ENCODE measurements at regions not wholly inside any gene's neighbourhood (a gene's known extent, or its start where the extent isn't known, plus 50 kb on each side); places are given as distances from the start of the nearest gene placed in this dataset.

- ChIA-PET CTCF (no interaction called here), POLR2A (no interaction called here)
- dilution Hi-C loops (cut with MboI; ENCODE audit: extremely low pct_ligation_motif_present, low sequenced_read_pairs): no loop called here
- BruUV-seq (replicated peaks): no TSS peak
- FAIRE-seq (no peak), DNase-seq (ENCODE audit: low read depth, low spot score) (no peak)
- Histone ChIP-seq H3K79me2 (ENCODE audit: control insufficient read depth, insufficient read depth, low read length) (no peaks in the 10 kb centered on the region), H3K4me2 (ENCODE audit: insufficient read depth, low read length) (no peak overlapping the region), H3K9me1 (replicated peaks; ENCODE audit: control insufficient read depth, extremely low read depth, insufficient read depth, low read length) (no peaks in the 10 kb centered on the region), H3K9ac (replicated peaks; ENCODE audit: extremely low read depth, insufficient read depth, low read length) (no peak overlapping the region), H4K20me1 (replicated peaks; ENCODE audit: control insufficient read depth, extremely low read depth, insufficient read depth, low read length) (no peaks in the 10 kb centered on the region), H3K27ac (ENCODE audit: insufficient read depth, low read depth, low read length) (no peak overlapping the region), H2AFZ (ENCODE audit: low read depth, low read length) (no peak overlapping the region), H3K36me3 (ENCODE audit: control insufficient read depth in 2 of 2, extremely low read depth in 1 of 2, insufficient read depth in 2 of 2, low read length in 2 of 2) (no peaks in the 10 kb centered on the region), H3K9me3 (replicated peaks; ENCODE audit: control insufficient read depth, insufficient read depth, low read length) (peaks cover 5% of the 10 kb centered on the region), H3K27me3 (ENCODE audit: control insufficient read depth in 2 of 2, insufficient read depth in 2 of 2, low read length in 2 of 2) (no peaks in the 10 kb centered on the region), H3K4me3 (replicated peaks in 1 of 3; ENCODE audit: insufficient read depth in 1 of 3, low read depth in 1 of 3, low read length in 3 of 3) (no peak overlapping the region), H3K4me1 (ENCODE audit: control insufficient read depth, extremely low read depth, insufficient read depth, low read length) (no peaks in the 10 kb centered on the region)
- intact Hi-C loops (cut with micrococcal nuclease): no loop called here
- TF ChIP-seq FOS (IDR thresholded peaks at IDR 0.05; ENCODE audit: borderline replicate concordance, insufficient read depth, low read length) (no peak), POLR2AphosphoS5 (IDR thresholded peaks at IDR 0.05; ENCODE audit: insufficient read depth, low read depth, low read length) (no peak), POLR2A (IDR thresholded peaks at IDR 0.05; ENCODE audit: low read depth, low read length) (no peak), CTCF (IDR thresholded peaks at IDR 0.05; ENCODE audit: extremely low read depth in 1 of 2, insufficient read depth in 1 of 2, low read depth in 1 of 2, low read length in 2 of 2) (no peak), EZH2 (IDR thresholded peaks at IDR 0.05; ENCODE audit: borderline replicate concordance, low read depth, low read length, severe bottlenecking) (no peak), MYC (IDR thresholded peaks at IDR 0.05; ENCODE audit: low read depth, low read length) (no peak), MAX (IDR thresholded peaks at IDR 0.05; ENCODE audit: insufficient read depth, insufficient read length) (no peak), GATA2 (IDR thresholded peaks at IDR 0.05; ENCODE audit: insufficient read depth, insufficient read length, low read depth, low read length) (no peak), JUN (IDR thresholded peaks at IDR 0.05; ENCODE audit: borderline replicate concordance, insufficient read depth, insufficient read length, low read depth) (no peak)
Observed at GRCh38 chr9:80555782-80556325, 984.1 kb downstream of the TLE4 start.
